Body of pancreas (tissue), 4 donors: ENCODE measurements at regions not wholly inside any gene's neighbourhood (a gene's known extent, or its start where the extent isn't known, plus 50 kb on each side); places are given as distances from the start of the nearest gene placed in this dataset.
"Not testable (repeated sequence)": the region's sequence is repeated elsewhere in the genome, so short reads cannot be mapped to it uniquely, and the experiment has no call there.

Experiments used
- ATAC-seq: fragments of 150-250 bp; one replicate; pipeline ENCODE4 v1.9.1; 2016
- DNase-seq, 4 donors: peaks; one replicate each; pipeline ENCODE4 v3.0.0-alpha.2; 2019
- H3K27ac ChIP-seq, 4 donors: fragments of 200-600 bp; sonication (generic); 1 replicate in 3 of 4; 2 replicates in 1 of 4; pipeline versions ENCODE4 v1.5.1 to v1.6.1; 2016 to 2019; ENCODE audit warnings: mild to moderate bottlenecking in 1 of 4, mixed read lengths in 1 of 4, moderate library complexity in 1 of 4
- H3K27me3 ChIP-seq, 2 donors: fragments of 200-600 bp; sonication (generic); one replicate each; pipeline ENCODE4 v1.6.0; 2016; ENCODE audit warnings: mild to moderate bottlenecking in 1 of 2
- H3K36me3 ChIP-seq, 2 donors: fragments of 200-600 bp; sonication (generic); replicated peaks in 1 of 2; 2 replicates each; pipeline ENCODE4 v1.5.1; 2016; ENCODE audit warnings: low read depth in 2 of 2; ENCODE audit not compliant: insufficient read depth in 1 of 2
- H3K4me1 ChIP-seq: fragments of 200-600 bp; sonication (generic); one replicate; pipeline ENCODE4 v1.6.0; 2016
- H3K4me3 ChIP-seq, 2 donors: fragments of 200-600 bp; sonication (generic); 1 replicate in 1 of 2; 2 replicates in 1 of 2; pipeline ENCODE4 v1.5.1; 2016 to 2019
- H3K9me3 ChIP-seq, 3 donors: fragments of 200-600 bp; sonication (generic); 1 replicate in 2 of 3; 2 replicates in 1 of 3; pipeline ENCODE4 v1.5.1; 2016
- POLR2A ChIP-seq, 3 donors: fragments of 450-650 bp; IDR thresholded peaks; one replicate each; pipeline ENCODE4 v1.6.1; 2016; ENCODE audit warnings: antibody characterized with exemption in 3 of 3, mild to moderate bottlenecking in 2 of 3
- WGBS, 2 donors: methylation state at CpG; one replicate each; pipeline ENCODE4 v1.1.5; 2017; 5-methylcytosine and 5-hydroxymethylcytosine counted together
- intact Hi-C: fragments of 100-400 bp; cut with DNase I; formaldehyde crosslinking; loops from one replicate; pipeline ENCODE4 v1.15.1; 2023
- TF ChIP-seq, protein P1 (sequence below), 7 experiments: fragments of 450-650 bp in 4 of 7; fragments of 200-600 bp in 3 of 7; sonication (generic) in 3 of 7; IDR thresholded peaks; one replicate each; pipeline ENCODE4 v1.5.1; 2016 to 2019; ENCODE audit warnings: antibody characterized with exemption in 7 of 7

GRCh38 chr12:67541625-67541991, 106.9 kb upstream of the DYRK2 start:
- no peak for TF ChIP-seq POLR2A (IDR thresholded peaks at IDR 0.05)
- TF ChIP-seq, protein P1, sequence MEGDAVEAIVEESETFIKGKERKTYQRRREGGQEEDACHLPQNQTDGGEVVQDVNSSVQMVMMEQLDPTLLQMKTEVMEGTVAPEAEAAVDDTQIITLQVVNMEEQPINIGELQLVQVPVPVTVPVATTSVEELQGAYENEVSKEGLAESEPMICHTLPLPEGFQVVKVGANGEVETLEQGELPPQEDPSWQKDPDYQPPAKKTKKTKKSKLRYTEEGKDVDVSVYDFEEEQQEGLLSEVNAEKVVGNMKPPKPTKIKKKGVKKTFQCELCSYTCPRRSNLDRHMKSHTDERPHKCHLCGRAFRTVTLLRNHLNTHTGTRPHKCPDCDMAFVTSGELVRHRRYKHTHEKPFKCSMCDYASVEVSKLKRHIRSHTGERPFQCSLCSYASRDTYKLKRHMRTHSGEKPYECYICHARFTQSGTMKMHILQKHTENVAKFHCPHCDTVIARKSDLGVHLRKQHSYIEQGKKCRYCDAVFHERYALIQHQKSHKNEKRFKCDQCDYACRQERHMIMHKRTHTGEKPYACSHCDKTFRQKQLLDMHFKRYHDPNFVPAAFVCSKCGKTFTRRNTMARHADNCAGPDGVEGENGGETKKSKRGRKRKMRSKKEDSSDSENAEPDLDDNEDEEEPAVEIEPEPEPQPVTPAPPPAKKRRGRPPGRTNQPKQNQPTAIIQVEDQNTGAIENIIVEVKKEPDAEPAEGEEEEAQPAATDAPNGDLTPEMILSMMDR (IDR thresholded peaks at IDR 0.05): no peak
- WGBS, 2 donors: 59 to 60% methylated on average over 3 of the region's 3 CpGs
- Histone ChIP-seq H3K27me3 (no peaks in the 10 kb centered on the region), H3K4me1 (no peaks in the 10 kb centered on the region), H3K27ac (no peak overlapping the region), H3K9me3 (no peaks in the 10 kb centered on the region), H3K4me3 (no peak overlapping the region), H3K36me3 (no peaks in the 10 kb centered on the region)
- intact Hi-C loops: no loop called here
- DNase-seq (peak in 2 of 4 donors; percentile 27 to 32), ATAC-seq (no peak)

DNA sequence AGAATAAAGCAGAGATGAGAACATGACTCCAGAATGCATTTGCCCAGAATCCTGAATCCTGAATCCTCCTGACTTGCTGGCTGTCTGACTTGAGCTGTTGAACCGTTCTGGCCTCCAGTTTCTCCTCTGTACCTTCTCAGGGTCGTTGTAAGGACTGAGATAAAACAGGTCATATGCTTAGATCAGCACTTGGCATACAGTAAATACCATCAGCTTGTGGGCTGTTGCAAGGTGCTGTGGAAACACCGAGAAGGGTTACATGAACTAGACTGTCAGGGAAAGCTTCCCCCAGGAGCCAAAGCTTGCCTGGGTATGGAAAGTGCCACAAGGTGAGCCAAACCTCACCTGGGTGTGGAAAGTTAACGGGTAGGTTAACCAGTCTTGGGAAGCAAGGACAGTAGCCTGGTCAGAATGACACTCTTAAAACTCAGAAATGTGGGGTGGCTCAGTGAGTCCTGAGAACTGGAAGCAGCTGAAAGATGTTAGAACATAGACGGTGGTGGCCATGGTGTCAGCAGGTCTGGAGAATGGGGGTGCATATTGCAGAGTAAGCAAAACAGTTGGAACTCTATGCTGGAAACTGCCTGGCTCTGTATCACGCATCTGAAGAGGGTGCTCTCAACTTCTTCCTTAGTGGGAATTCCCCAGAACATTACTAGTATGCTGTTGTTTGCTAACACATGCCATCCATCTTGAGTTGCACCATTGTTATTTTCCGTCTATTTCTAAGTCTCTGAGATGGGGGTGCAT, 105.3 kb upstream of the DYRK2 start:
- ATAC-seq (no peak), DNase-seq (no peak)
- TF ChIP-seq POLR2A (IDR thresholded peaks at IDR 0.05): no peak
- TF ChIP-seq, protein P1 (IDR thresholded peaks at IDR 0.05): no peak
- 70 to 72% methylated on average over 7 of the region's 7 CpGs for WGBS, 2 donors
- intact Hi-C loops: no loop called here
- no peaks in the 10 kb centered on the region for H3K36me3 ChIP-seq
- no peak overlapping the region for H3K4me3 ChIP-seq
- no peaks in the 10 kb centered on the region for H3K9me3 ChIP-seq
- no peaks in the 10 kb centered on the region for H3K27me3 ChIP-seq
- H3K27ac ChIP-seq: no peak overlapping the region
- no peaks in the 10 kb centered on the region for H3K4me1 ChIP-seq

- H3K4me1 ChIP-seq: no peaks in the 10 kb centered on the region
- no peaks in the 10 kb centered on the region for H3K9me3 ChIP-seq
- DNase-seq: no peak
- no peaks in the 10 kb centered on the region for H3K36me3 ChIP-seq
- TF ChIP-seq POLR2A (IDR thresholded peaks at IDR 0.05): no peak
- TF ChIP-seq, protein P1 (IDR thresholded peaks at IDR 0.05): no peak
- intact Hi-C loops: no loop called here
- H3K27me3 ChIP-seq: no peaks in the 10 kb centered on the region
- no peak overlapping the region for H3K4me3 ChIP-seq
- no peak for ATAC-seq
- no peak overlapping the region for H3K27ac ChIP-seq
- 58 to 71% methylated on average over 8 of the region's 8 CpGs for WGBS, 2 donors
Measured at GRCh38 chr12:67545298-67545697, 103.2 kb upstream of the DYRK2 start.

- 67 to 80% methylated on average over 1 of the region's 1 CpG for WGBS, 2 donors
- no peak overlapping the region for H3K4me3 ChIP-seq
- intact Hi-C loops: no loop called here
- DNase-seq (no peak), ATAC-seq (no peak)
- H3K9me3 ChIP-seq: no peaks in the 10 kb centered on the region
- H3K27ac ChIP-seq: no peak overlapping the region
- no peaks in the 10 kb centered on the region for H3K27me3 ChIP-seq
- no peaks in the 10 kb centered on the region for H3K36me3 ChIP-seq
- no peak for TF ChIP-seq POLR2A (IDR thresholded peaks at IDR 0.05)
- TF ChIP-seq, protein P1 (IDR thresholded peaks at IDR 0.05): no peak
- no peaks in the 10 kb centered on the region for H3K4me1 ChIP-seq
Measured at GRCh38 chr12:67546746-67547145, 101.8 kb upstream of the DYRK2 start.

DNA sequence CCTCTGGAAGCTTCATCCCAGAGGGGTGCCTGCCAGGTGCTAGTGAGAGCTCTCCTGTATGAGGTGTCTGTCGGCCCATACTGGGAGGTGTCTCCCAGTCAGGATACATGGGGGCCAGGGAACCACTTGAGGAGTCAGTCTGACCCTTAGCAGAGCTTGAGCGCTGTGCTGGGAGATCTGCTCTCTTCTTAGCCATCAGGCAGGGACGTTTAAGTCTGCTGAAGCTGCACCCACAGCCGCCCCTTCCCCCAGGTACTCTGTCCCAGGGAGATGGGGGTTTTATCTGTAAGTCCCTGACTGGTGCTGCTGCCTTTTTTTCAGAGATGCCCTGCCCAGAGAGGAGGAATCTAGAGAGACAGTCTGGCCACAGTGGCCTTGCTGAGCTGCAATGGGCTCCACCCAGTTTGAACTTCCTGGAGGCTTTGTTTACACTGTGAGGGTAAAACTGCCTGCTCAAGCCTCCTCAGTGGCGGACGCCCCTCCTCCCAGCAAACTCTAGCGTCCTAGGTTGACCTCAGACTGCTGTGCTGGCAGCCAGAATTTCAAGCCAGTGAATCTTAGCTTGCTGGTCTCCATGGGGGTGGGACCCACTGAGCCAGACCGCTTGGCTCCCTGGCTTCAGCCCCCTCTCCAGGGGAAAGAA, 93.3 kb upstream of the DYRK2 start:
- H3K4me3 ChIP-seq, intact Hi-C loops, H3K9me3 ChIP-seq, H3K4me1 ChIP-seq, H3K36me3 ChIP-seq, H3K27ac ChIP-seq, H3K27me3 ChIP-seq: not testable (repeated sequence)
- 50 to 54% methylated on average over 8 of the region's 8 CpGs for WGBS, 2 donors
- DNase-seq (peak; percentile 34 to 61 (median 43)), ATAC-seq (peak; percentile 62)
